Heart left ventricle (tissue), 13 donors: ENCODE measurements at regions not wholly inside any gene's neighbourhood (a gene's known extent, or its start where the extent isn't known, plus 50 kb on each side); places are given as distances from the start of the nearest gene placed in this dataset.

ENCODE experiments used
- POLR2A ChIP-seq, 2 donors: fragments of 450-650 bp; IDR thresholded peaks; one replicate each; pipeline ENCODE4 v1.6.1; 2017; ENCODE audit warnings: antibody characterized with exemption in 2 of 2, mild to moderate bottlenecking in 2 of 2, moderate library complexity in 2 of 2
- TF ChIP-seq, protein P1 (sequence below), 12 donors: fragments of 200-600 bp; sonication (generic) in 4 of 12; IDR thresholded peaks; one replicate each; pipeline versions ENCODE4 v1.5.0 to v1.8.0; 2018 to 2022; ENCODE audit warnings: antibody characterized with exemption in 12 of 12, mild to moderate bottlenecking in 5 of 12
- donor health status: ischemic (EF 13 %, LVEDD 7.1; RV severe dilation, severe dysfunction).
- donor health status: DM: no; HTN: yes; CAD: no.
- donor health status: DM: no; HTN: no; CAD: no.
- donor health status: ischemic (EF 25% LVEDD 6.9; RV normal size, moderate dysfunction).
- donor health status: ischemic (EF 25% LVEDD 5.7; RV mildly dilated, moderate dysfunction).
- donor health status: ischemic (EF 35%, LVEDD 5.7; RV mildly dilated, moderate dysfunction).
- donor health status: nonischemic (EF 11% LVEDD 7.7; RV severe dilation, severe dysfunction).
- donor health status: DM: yes; HTN: yes; CAD: no.
- donor health status: PGD.
- donor health status: ischemic (EF 29% LVEDD 5.4; RV normal size, mild dysfunction).
- donor health status: nonischemic (EF 23%, LVEDD 6.1; RV moderate dilation, normal function).

DNA sequence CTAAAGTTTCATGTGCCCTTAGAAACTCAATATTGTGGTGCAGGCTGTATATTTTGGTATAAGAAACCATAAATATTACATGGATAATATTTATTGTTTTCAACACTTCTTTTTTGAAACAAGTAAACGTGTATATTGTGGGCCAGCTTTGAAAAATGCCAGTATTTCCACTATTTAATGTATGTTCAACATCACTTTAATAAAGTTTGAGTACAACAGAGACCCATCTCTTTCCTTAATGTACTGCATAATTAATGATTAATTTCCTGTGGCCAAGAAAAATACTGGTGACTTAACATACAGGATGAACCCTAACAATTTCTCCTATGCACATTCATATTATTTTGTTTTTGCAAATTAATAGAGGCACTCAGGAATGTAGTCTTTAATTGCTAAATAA lies 2891.5 kb downstream of the PCDH9 start:
- TF ChIP-seq, protein P1, sequence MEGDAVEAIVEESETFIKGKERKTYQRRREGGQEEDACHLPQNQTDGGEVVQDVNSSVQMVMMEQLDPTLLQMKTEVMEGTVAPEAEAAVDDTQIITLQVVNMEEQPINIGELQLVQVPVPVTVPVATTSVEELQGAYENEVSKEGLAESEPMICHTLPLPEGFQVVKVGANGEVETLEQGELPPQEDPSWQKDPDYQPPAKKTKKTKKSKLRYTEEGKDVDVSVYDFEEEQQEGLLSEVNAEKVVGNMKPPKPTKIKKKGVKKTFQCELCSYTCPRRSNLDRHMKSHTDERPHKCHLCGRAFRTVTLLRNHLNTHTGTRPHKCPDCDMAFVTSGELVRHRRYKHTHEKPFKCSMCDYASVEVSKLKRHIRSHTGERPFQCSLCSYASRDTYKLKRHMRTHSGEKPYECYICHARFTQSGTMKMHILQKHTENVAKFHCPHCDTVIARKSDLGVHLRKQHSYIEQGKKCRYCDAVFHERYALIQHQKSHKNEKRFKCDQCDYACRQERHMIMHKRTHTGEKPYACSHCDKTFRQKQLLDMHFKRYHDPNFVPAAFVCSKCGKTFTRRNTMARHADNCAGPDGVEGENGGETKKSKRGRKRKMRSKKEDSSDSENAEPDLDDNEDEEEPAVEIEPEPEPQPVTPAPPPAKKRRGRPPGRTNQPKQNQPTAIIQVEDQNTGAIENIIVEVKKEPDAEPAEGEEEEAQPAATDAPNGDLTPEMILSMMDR (IDR thresholded peaks at IDR 0.05): no peak
- no peak for TF ChIP-seq POLR2A (IDR thresholded peaks at IDR 0.05)
